Naive thymus-derived CD4-positive, alpha-beta T cell (primary cell): ENCODE measurements at regions not wholly inside any gene's neighbourhood (a gene's known extent, or its start where the extent isn't known, plus 50 kb on each side); places are given as distances from the start of the nearest gene placed in this dataset.

Experiments used
- ATAC-seq: fragments of 150-1000 bp; cut with Tn5 transposase; 2 replicates; pipeline ENCODE4 v1.10.0; 2021; ENCODE audit warnings: mild to moderate bottlenecking, moderate library complexity
- CTCF ChIA-PET: fragments of 350-600 bp; sonication (Branson Sonifier 250); formaldehyde crosslinking; loops from one replicate; lab custom pipeline; 2021; ENCODE audit warnings: antibody characterized with exemption; lab: Charles Lee
- POLR2A ChIA-PET: fragments of 350-600 bp; sonication (Branson Sonifier 250); formaldehyde crosslinking; loops from one replicate; lab custom pipeline; 2021; ENCODE audit warnings: antibody characterized with exemption, inconsistent platforms; lab: Charles Lee
- DNase-seq, 9 donors: peaks; one replicate each; pipeline versions ENCODE4 v3.0.0 to v3.0.0-alpha.2; 2020 to 2022; ENCODE audit warnings: mixed read lengths in 1 of 9
- H3K27ac ChIP-seq: one replicate; pipeline ENCODE4 v1.7.0; 2013; ENCODE audit warnings: mild to moderate bottlenecking, low read depth, low read length, moderate library complexity
- H3K27me3 ChIP-seq, 2 donors: one replicate each; pipeline ENCODE4 v1.7.0; 2013; ENCODE audit warnings: low read length in 2 of 2, mild to moderate bottlenecking in 2 of 2, moderate library complexity in 2 of 2; ENCODE audit not compliant: control insufficient read depth in 2 of 2, insufficient read depth in 2 of 2
- H3K36me3 ChIP-seq, 3 experiments: 1 replicate in 2 of 3; 2 replicates in 1 of 3; pipeline ENCODE4 v1.7.0; 2013; ENCODE audit warnings: low read length in 3 of 3, mild to moderate bottlenecking in 3 of 3, moderate library complexity in 1 of 3; ENCODE audit not compliant: insufficient read depth in 3 of 3, control insufficient read depth in 2 of 3
- H3K4me1 ChIP-seq, 2 donors: one replicate each; pipeline ENCODE4 v1.7.0; 2013; ENCODE audit warnings: low read length in 2 of 2, mild to moderate bottlenecking in 2 of 2, moderate library complexity in 1 of 2; ENCODE audit not compliant: control insufficient read depth in 2 of 2, insufficient read depth in 2 of 2
- H3K4me3 ChIP-seq: 2 replicates; pipeline ENCODE4 v1.7.0; 2013; ENCODE audit warnings: mild to moderate bottlenecking, low read length
- H3K9me3 ChIP-seq, 3 experiments: 1 replicate in 2 of 3; 2 replicates in 1 of 3; pipeline ENCODE4 v1.7.0; 2013; ENCODE audit warnings: low read length in 3 of 3; ENCODE audit not compliant: control insufficient read depth in 2 of 3
- H3K27ac Mint-ChIP-seq, 9 donors: one replicate each; pipeline ENCODE4 v1.8.0; 2020 to 2022; ENCODE audit warnings: mixed read lengths in 9 of 9, mild to moderate bottlenecking in 8 of 9, moderate library complexity in 5 of 9, inconsistent platforms in 2 of 9
- H3K27me3 Mint-ChIP-seq, 5 donors: one replicate each; pipeline ENCODE4 v1.8.0; 2021 to 2022; ENCODE audit warnings: mixed read lengths in 5 of 5, mild to moderate bottlenecking in 1 of 5
- H3K36me3 Mint-ChIP-seq, 5 donors: one replicate each; pipeline ENCODE4 v1.8.0; 2020 to 2022; ENCODE audit warnings: mixed read lengths in 5 of 5, mild to moderate bottlenecking in 3 of 5, inconsistent platforms in 1 of 5
- H3K4me1 Mint-ChIP-seq, 7 donors: one replicate each; pipeline ENCODE4 v1.8.0; 2020 to 2022; ENCODE audit warnings: mixed read lengths in 7 of 7, mild to moderate bottlenecking in 3 of 7, inconsistent platforms in 1 of 7
- H3K4me3 Mint-ChIP-seq, 10 donors: one replicate each; pipeline ENCODE4 v1.8.0; 2020 to 2022; ENCODE audit warnings: mild to moderate bottlenecking in 10 of 10, mixed read lengths in 10 of 10, moderate library complexity in 6 of 10, inconsistent platforms in 2 of 10
- H3K9me3 Mint-ChIP-seq, 11 donors: one replicate each; pipeline ENCODE4 v1.8.0; 2020 to 2022; ENCODE audit warnings: mixed read lengths in 11 of 11, mild to moderate bottlenecking in 4 of 11, inconsistent platforms in 1 of 11, moderate library complexity in 1 of 11
- intact Hi-C, 2 donors: fragments of 100-400 bp; cut with micrococcal nuclease; formaldehyde crosslinking; loops; one replicate each; pipeline ENCODE4 v1.15.1; 2023

DNA sequence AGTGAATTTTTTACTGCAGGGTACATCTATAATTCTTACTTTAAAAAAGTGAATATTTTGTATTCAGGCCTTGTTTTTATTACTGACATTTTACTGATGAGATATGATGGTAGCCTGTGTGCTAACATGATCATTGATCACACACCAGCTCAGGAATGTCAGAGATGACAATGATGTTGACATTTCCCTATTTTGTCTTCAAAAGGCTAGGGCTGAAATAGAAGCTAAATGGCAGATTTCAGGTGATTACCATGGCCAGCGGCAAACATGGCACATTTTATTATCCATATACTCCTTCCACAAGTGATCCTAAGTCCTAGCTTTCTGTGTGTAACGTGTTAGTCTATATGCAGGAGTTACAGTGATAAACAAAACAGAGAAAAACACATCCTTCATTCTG lies 544.3 kb upstream of the MIR17HG start:
- Histone ChIP-seq H3K27ac (no peak overlapping the region), H3K27me3 (no peaks in the 10 kb centered on the region), H3K4me1 (no peaks in the 10 kb centered on the region), H3K36me3 (no peaks in the 10 kb centered on the region), H3K9me3 (peaks cover 0 to 3% (median 0%) of the 10 kb centered on the region in 3 experiments), H3K4me3 (no peak overlapping the region)
- POLR2A ChIA-PET, result no interaction called here
- Mint-ChIP-seq H3K27me3 (peaks cover 0 to 4% (median 0%) of the 10 kb centered on the region in 5 donors), H3K4me3 (no peak overlapping the region), H3K4me1 (no peaks in the 10 kb centered on the region), H3K36me3 (no peaks in the 10 kb centered on the region), H3K27ac (no peak overlapping the region), H3K9me3 (peaks cover 0 to 6% (median 0%) of the 10 kb centered on the region in 11 donors)
- DNase-seq (no peak), ATAC-seq (no peak)
- CTCF ChIA-PET, result no interaction called here
- intact Hi-C loops, result no loop called here

DNA sequence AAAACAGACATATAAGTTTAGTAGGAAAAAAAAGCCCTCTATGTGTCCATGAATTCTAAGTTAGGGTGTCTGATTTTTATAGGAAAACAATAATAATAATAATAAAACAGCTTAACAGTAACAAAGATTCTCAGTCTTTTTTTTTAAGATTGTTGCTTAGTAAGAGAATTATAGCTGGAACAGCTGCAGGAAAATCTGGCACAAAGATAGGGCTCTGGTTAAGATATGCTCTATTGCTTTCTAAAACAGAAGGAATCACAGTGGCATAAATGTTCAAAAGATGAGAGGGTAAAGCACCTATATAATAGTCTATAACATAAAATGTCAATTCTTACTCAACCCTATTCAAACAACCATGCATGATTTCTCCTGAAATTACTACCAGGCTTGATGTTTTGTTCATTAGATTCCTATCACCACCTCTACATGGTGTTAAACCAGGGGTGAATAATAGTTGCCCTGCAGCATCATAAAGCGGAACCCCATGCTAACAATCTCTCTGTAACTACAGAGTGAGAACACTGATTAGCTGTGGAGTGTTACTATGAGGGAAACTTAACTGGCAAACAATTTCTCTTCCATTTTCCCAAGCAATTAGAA lies 541.4 kb upstream of the MIR17HG start:
- Mint-ChIP-seq H3K27me3 (peaks cover 0 to 4% (median 0%) of the 10 kb centered on the region in 5 donors), H3K4me1 (no peaks in the 10 kb centered on the region), H3K4me3 (no peak overlapping the region), H3K9me3 (peaks cover 0 to 6% (median 0%) of the 10 kb centered on the region in 11 donors), H3K27ac (no peak overlapping the region), H3K36me3 (no peaks in the 10 kb centered on the region)
- CTCF ChIA-PET, result no interaction called here
- no peaks in the 10 kb centered on the region for H3K4me1 ChIP-seq
- H3K9me3 ChIP-seq, result peaks cover 0 to 3% (median 0%) of the 10 kb centered on the region in 3 experiments
- H3K4me3 ChIP-seq, result no peak overlapping the region
- DNase-seq (no peak), ATAC-seq (no peak)
- H3K27me3 ChIP-seq, result no peaks in the 10 kb centered on the region
- intact Hi-C loops, result no loop called here
- no peaks in the 10 kb centered on the region for H3K36me3 ChIP-seq
- H3K27ac ChIP-seq, result no peak overlapping the region
- POLR2A ChIA-PET, result no interaction called here

DNA sequence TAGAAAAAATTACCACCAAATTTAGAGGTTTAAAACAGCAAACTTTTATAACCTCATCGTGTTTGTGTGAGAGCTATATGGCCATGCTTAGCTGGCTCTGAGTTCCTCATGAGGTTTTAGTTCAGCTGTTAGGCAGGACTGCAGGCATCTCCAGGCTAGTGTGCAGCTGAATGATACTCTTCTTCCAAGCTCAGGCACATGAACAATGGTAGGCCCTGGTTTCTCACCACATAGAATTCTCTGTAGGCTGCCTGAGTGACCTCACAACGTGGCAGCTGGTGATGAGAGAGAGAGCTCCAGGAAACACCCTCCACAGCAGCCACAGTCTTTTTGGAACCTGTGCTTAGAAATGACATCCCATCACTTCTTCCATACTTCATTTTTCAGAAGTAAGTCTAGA lies 540.6 kb upstream of the MIR17HG start:
- ChIA-PET CTCF (no interaction called here), POLR2A (no interaction called here)
- Histone ChIP-seq H3K27me3 (no peaks in the 10 kb centered on the region), H3K9me3 (no peaks in the 10 kb centered on the region), H3K4me1 (no peaks in the 10 kb centered on the region), H3K4me3 (no peak overlapping the region), H3K36me3 (no peaks in the 10 kb centered on the region), H3K27ac (no peak overlapping the region)
- DNase-seq (no peak), ATAC-seq (no peak)
- no peaks in the 10 kb centered on the region for H3K4me1 Mint-ChIP-seq
- intact Hi-C loops, result no loop called here
- no peak overlapping the region for H3K4me3 Mint-ChIP-seq
- peaks cover 0 to 4% (median 0%) of the 10 kb centered on the region in 5 donors for H3K27me3 Mint-ChIP-seq
- no peak overlapping the region for H3K27ac Mint-ChIP-seq
- no peaks in the 10 kb centered on the region for H3K36me3 Mint-ChIP-seq
- peaks cover 0 to 6% (median 0%) of the 10 kb centered on the region in 11 donors for H3K9me3 Mint-ChIP-seq

DNA sequence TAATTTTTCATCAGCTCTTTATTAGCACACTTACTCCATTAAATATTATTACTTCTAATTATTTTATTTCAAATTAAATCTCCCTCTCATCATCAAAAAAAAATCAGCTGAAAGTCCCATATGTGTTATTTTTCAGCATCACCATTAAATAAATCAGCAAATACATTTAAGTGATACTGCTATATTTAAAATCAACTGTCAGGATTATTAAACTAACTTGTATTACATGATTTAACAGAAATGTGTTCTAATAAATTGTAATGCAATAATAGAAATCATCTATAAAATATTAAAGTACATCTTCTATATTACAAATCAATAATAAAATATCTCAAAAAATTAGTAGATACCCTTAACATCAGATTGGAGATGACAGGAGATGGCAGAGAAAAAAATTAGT lies 538.6 kb upstream of the MIR17HG start:
- DNase-seq (no peak), ATAC-seq (no peak)
- intact Hi-C loops, result no loop called here
- peaks cover 0 to 6% (median 2%) of the 10 kb centered on the region in 11 donors for H3K9me3 Mint-ChIP-seq
- POLR2A ChIA-PET, result no interaction called here
- no peak overlapping the region for H3K27ac Mint-ChIP-seq
- Histone ChIP-seq H3K27ac (no peak overlapping the region), H3K27me3 (no peaks in the 10 kb centered on the region), H3K4me1 (no peaks in the 10 kb centered on the region), H3K36me3 (no peaks in the 10 kb centered on the region), H3K4me3 (no peak overlapping the region), H3K9me3 (no peaks in the 10 kb centered on the region)
- H3K4me3 Mint-ChIP-seq, result no peak overlapping the region
- no peaks in the 10 kb centered on the region for H3K36me3 Mint-ChIP-seq
- CTCF ChIA-PET, result no interaction called here
- H3K4me1 Mint-ChIP-seq, result no peaks in the 10 kb centered on the region
- peaks cover 0 to 4% (median 0%) of the 10 kb centered on the region in 5 donors for H3K27me3 Mint-ChIP-seq

DNA sequence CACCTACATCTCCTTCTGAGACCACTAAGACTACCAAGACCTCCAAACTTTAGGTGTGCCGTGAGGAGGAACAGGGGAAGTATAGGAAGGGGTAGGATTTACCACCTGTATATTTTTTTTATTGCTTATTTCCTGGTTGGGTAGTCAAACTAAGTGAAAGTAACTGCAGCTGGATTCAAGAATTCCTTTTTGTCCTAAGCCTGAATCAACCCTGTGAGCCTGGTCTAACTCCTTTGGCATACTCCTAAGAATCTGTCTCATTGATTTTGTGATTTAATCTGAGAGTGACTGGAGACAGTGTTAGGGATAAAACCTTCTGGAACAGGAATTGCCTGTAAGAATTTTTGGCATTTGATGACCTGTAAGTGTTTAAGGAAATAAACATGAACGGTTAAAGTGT lies 523.5 kb upstream of the MIR17HG start:
- no peak for ATAC-seq
- peaks cover 0 to 17% (median 4%) of the 10 kb centered on the region in 11 donors for H3K9me3 Mint-ChIP-seq
- no peaks in the 10 kb centered on the region for H3K4me1 Mint-ChIP-seq

DNA sequence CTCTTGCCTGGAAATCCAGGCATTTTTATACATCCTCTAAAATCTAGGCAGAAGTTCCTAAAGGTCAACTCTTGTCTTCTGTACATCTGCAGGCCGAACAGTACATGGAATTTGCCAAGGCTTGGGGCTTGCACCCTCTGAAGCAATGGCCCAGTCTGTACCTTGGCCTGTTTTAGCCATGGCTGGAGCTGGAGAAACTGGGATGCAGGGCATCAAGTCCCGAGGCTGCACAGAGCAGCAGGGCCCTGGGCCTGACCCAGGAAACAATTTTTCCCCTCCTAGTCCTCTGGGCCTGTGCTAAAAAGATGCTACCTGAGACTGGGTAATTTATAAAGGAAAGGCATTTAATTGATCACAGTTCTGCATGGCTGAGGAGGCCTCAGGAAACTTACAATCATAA lies 520.8 kb upstream of the MIR17HG start:
- Histone ChIP-seq H3K36me3 (no peaks in the 10 kb centered on the region), H3K9me3 (no peaks in the 10 kb centered on the region), H3K27ac (no peak overlapping the region), H3K27me3 (no peaks in the 10 kb centered on the region), H3K4me1 (no peaks in the 10 kb centered on the region), H3K4me3 (no peak overlapping the region)
- no peaks in the 10 kb centered on the region for H3K4me1 Mint-ChIP-seq
- no peaks in the 10 kb centered on the region for H3K36me3 Mint-ChIP-seq
- DNase-seq (no peak), ATAC-seq (no peak)
- no peaks in the 10 kb centered on the region for H3K27me3 Mint-ChIP-seq
- H3K27ac Mint-ChIP-seq, result no peak overlapping the region
- H3K4me3 Mint-ChIP-seq, result no peak overlapping the region
- intact Hi-C loops, result no loop called here
- CTCF ChIA-PET, result no interaction called here
- POLR2A ChIA-PET, result no interaction called here
- H3K9me3 Mint-ChIP-seq, result peaks cover 0 to 22% (median 4%) of the 10 kb centered on the region in 11 donors

More for the DNA sequence above, 523.5 kb upstream of the MIR17HG start:
- no peak for DNase-seq
- Histone ChIP-seq H3K36me3 (no peaks in the 10 kb centered on the region), H3K4me3 (no peak overlapping the region), H3K27me3 (no peaks in the 10 kb centered on the region), H3K4me1 (no peaks in the 10 kb centered on the region), H3K27ac (no peak overlapping the region), H3K9me3 (no peaks in the 10 kb centered on the region)
- no peak overlapping the region for H3K27ac Mint-ChIP-seq
- POLR2A ChIA-PET, result no interaction called here
- no peaks in the 10 kb centered on the region for H3K27me3 Mint-ChIP-seq
- H3K36me3 Mint-ChIP-seq, result no peaks in the 10 kb centered on the region
- intact Hi-C loops, result no loop called here
- CTCF ChIA-PET, result no interaction called here
- H3K4me3 Mint-ChIP-seq, result no peak overlapping the region

DNA sequence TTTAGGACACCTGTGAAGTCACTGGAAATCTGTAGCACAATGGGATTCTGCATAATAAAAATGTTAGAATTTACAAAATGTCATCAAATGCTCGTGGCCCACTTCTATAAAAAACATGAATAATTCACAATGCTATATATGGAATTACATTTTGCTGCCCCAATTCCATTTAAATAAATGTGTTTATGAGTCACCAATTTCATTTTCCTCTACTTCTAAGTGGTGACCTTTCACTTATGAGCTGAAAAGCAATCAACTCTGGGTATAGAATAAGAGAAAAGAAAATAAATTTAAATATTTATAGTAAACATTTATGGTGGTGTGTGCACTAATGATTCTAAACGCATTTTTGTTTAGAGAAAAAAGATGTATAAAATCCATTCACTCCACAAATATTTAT lies 516.7 kb upstream of the MIR17HG start:
- CTCF ChIA-PET, result no interaction called here

More for the DNA sequence above, 516.7 kb upstream of the MIR17HG start:
- Mint-ChIP-seq H3K36me3 (no peaks in the 10 kb centered on the region), H3K27me3 (no peaks in the 10 kb centered on the region), H3K4me1 (no peaks in the 10 kb centered on the region), H3K4me3 (no peak overlapping the region), H3K9me3 (peaks cover 0 to 10% (median 0%) of the 10 kb centered on the region in 11 donors), H3K27ac (no peak overlapping the region)
- no peaks in the 10 kb centered on the region for H3K4me1 ChIP-seq
- no peaks in the 10 kb centered on the region for H3K27me3 ChIP-seq
- H3K9me3 ChIP-seq, result no peaks in the 10 kb centered on the region
- DNase-seq (no peak), ATAC-seq (no peak)
- no peak overlapping the region for H3K4me3 ChIP-seq
- intact Hi-C loops, result no loop called here
- POLR2A ChIA-PET, result no interaction called here
- no peaks in the 10 kb centered on the region for H3K36me3 ChIP-seq
- no peak overlapping the region for H3K27ac ChIP-seq
